NCI-H526 treated with DMSO at 0.1 percent for 48 hours (cell line): ENCODE measurements at regions not wholly inside any gene's neighbourhood (a gene's known extent, or its start where the extent isn't known, plus 50 kb on each side); places are given as distances from the start of the nearest gene placed in this dataset.
"Not testable (repeated sequence)": the region's sequence is repeated elsewhere in the genome, so short reads cannot be mapped to it uniquely, and the experiment has no call there.

Experiments used
- DNase-seq: peaks from one replicate; lab custom pipeline; 2025; lab: John Stamatoyannopoulos, UW

DNA sequence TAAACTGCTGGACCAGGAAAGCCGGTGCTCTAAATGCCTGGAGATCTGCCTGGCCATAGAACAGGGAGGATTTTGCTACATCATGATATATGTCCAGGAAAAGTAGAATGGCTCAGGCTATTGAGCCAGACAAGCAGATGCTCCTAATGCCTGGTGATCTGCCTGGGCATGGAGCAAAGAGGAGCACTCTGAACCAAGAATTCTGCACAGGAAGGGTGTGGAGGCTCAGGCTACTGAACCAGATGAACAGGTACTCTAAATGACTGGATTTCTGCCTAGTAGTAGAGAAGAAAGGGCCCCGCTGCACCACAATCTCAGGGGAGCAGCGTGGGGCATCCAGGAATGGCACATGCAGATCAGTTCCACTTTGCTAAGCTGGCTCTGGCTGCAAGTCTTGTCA, 607.9 kb downstream of the ANKRD50 start:
- DNase-seq, result no peak

GRCh38 chr4:124105212-124105611, 607.3 kb downstream of the ANKRD50 start:
- DNase-seq, result no peak

GRCh38 chr4:124111411-124111810, 601.1 kb downstream of the ANKRD50 start:
- no peak for DNase-seq

GRCh38 chr4:124111922-124112321, 600.6 kb downstream of the ANKRD50 start:
- peak; percentile 54 for DNase-seq

- DNase-seq, result no peak
Measured at GRCh38 chr4:124118061-124118460, 594.5 kb downstream of the ANKRD50 start.

GRCh38 chr4:124121461-124121971, 591.0 kb downstream of the ANKRD50 start:
- DNase-seq, result no peak

- DNase-seq, result no peak
Measured at GRCh38 chr4:124123181-124123580, 589.4 kb downstream of the ANKRD50 start.

DNA sequence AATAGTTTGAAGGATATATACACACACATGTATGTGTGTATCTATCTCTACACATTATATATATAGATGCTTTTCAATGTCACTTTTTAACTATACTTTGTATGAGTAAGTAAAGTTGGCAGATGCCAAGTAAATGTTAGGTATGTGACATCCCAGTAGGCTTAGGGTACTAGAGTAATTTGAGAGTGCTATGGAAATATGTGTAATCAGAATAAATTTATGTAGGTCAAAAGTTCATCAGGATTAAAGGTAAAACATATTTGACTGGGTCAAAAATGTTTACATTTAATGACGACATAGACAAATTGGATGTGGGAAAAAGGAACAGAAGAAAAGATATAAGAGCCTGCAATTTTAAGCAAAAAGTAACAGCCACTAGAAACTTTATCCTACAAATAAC, 588.8 kb downstream of the ANKRD50 start:
- no peak for DNase-seq

DNA sequence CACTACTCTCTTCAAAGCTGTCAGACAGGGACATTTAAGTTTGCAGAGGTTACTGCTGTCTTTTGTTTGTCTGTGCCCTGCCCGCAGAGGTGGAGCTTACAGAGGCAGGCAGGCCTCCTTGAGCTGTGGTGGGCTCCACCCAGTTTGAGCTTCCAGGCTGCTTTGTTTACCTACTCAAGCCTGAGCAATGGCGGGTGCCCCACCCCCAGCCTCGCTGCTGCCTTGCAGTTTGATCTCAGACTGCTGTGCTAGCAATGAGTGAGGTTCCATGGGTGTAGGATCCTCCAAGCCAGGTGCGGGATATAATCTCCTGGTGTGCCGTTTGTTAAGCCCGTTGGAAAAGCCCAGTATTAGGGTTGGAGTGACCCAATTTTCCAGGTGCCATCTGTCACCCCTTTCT, 581.2 kb downstream of the ANKRD50 start:
- not testable (repeated sequence) for DNase-seq

GRCh38 chr4:124132161-124132560, 580.4 kb downstream of the ANKRD50 start:
- DNase-seq, result no peak

DNA sequence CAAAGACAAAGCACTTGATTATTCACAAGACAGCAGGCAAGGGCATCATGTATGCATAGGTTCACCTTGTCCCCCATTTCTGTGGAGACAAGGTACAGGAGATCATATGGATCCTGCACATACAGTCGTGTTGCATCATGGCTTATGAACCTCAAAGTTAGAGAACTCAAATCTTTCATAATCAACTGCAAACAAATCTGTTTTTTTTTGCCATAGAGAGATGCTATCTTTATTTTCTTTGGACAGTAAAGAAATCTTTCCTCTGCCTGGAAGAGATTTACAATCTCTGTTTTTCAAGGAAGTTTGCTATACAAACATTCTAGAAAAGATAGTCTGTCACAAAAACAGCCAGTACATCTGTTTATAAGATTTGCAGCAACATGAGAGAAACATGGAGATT, 578.8 kb downstream of the ANKRD50 start:
- DNase-seq, result no peak

GRCh38 chr4:124135409-124135813, 577.1 kb downstream of the ANKRD50 start:
- DNase-seq, result no peak

DNA sequence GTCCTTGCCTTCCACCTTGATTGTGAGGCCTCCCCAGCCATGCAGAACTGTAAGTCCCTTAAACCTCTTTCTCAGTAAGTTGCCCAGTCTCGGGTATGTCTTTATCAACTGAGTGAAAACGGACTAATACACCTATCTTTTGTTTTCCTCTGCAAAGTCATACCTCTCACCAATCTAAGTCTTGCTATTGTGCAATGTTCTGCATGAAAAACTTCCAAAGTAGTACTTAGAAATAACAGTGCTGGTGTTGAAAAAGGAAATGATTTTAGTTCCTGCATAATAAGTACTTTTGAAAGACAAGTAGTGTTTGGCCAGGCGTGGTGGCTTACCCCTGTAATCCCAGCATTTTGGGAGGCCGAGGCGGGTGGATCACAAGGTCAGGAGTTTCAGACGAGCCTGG, 573.5 kb downstream of the ANKRD50 start:
- no peak for DNase-seq

- no peak for DNase-seq
Measured at GRCh38 chr4:124143632-124144031, 568.9 kb downstream of the ANKRD50 start.

DNA sequence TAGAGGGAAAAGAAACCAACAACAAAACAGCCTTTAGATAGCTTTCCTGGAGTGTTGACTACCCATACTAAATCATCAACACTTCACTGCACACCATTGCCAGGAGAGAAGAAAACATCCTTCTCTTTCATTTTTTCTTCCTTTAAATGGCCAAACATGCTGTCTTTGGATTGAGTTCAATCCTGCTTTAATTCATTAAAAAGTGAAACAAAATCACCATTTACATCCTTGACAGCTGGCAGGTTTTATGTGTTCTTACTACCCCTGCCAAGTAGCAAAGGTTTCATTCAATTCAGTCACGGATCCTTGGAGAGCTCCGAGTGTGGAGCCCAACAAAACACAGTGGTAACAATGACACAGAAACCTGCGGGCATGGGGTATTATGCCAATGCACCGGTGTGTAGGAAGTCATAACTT, 568.3 kb downstream of the ANKRD50 start:
- DNase-seq, result no peak

DNA sequence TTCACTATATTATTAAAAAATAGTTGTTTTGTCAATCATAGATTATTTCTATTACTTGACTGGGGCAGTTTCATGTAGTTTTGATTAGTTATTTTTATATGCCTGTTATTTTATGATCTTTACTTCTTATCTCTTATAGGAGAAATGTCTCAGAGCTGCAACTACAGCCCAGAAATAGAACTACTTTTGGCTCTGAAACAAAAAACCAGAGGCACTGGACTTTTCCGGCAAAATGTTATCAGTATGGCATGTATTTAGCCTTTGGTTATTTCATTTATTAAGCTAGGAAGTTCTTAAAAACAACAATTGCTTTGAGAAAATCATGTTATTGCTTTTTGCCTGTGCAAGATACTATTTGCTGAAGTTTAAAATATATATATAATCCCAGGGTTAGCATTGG, 566.5 kb downstream of the ANKRD50 start:
- no peak for DNase-seq

- no peak for DNase-seq
Measured at GRCh38 chr4:124151031-124151430, 561.5 kb downstream of the ANKRD50 start.

DNA sequence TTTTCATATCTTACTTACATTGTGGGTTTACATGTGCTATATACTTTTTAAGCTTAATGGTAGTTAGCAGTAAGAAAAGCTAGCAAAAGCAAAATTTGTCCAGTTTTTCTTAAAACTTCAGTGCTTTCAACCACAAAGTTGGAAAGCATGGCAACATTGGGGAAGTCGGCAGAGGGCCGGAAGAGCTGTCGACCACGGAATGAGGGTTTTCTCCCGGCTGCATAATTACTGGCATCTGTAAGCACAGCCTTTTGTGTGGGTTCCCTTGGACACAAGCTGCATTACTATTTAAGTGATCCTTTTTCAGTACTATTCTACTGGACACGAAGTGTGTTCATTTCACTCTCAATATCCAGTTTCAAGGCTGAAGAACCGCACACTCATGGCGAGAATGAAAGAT, 560.4 kb downstream of the ANKRD50 start:
- DNase-seq, result no peak

DNA sequence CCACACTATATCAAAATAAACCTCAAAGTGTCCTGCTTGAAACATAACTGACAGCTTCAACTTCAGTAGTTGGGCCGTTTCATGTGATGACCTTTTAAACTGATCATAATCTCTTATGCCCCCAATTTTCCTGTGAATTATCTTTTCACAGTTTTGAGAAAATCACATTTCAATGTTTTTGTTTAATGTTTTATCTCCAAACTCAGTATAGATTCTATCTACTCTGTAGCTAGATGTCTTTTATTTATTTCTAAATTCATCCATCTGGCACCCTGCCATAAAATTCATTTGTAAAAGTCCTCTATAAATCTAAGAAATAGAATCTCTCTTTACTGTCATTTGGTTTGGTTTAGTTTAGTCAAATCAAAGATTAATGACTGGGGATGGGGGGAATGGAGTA, 557.3 kb downstream of the ANKRD50 start:
- DNase-seq, result no peak

GRCh38 chr4:124157396-124158083, 555.0 kb downstream of the ANKRD50 start:
- no peak for DNase-seq

DNA sequence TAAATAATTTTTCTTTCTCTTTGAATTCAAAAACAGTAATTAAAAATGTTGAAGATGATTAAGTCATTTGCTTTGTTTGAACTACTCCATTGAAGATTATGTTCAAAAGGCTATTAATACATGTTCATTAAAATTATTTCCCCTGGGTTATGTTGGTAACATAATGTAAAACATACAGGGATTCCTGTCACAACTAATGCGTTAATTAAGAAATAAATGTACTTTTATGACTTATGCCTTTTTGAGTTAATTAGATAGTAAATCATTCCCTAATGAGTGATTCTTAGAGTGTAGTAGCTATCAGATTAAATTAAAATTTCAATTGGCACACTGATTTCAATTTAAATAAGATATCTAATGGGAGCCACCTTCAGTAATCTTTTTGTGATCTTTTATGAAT, 549.1 kb downstream of the ANKRD50 start:
- no peak for DNase-seq

GRCh38 chr4:124167602-124168001, 544.9 kb downstream of the ANKRD50 start:
- no peak for DNase-seq

GRCh38 chr4:124169524-124169923, 543.0 kb downstream of the ANKRD50 start:
- not testable (repeated sequence) for DNase-seq

DNA sequence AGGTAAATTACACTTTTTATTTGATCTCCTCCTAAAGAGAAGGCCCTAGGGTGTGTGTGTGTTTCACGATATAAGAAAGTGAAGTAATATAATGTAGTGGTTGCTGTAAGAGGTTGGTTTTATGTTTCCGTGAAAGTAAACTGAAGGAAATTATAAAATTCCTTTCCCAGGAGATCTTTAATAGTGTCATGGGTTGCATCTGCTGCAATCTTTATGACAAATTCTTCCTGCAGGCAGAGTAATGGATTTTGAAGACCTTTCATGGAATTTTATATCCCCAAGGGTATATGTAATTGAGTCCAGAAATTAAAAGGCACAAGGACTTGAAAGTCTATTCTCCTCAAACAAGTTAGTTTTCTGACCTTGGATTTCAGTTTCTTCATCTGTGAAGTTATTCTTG, 538.6 kb downstream of the ANKRD50 start:
- no peak for DNase-seq
